ENCODE measurements at regions not wholly inside any gene's neighbourhood (a gene's known extent, or its start where the extent isn't known, plus 50 kb on each side); places are given as distances from the start of the nearest gene placed in this dataset.

DNA sequence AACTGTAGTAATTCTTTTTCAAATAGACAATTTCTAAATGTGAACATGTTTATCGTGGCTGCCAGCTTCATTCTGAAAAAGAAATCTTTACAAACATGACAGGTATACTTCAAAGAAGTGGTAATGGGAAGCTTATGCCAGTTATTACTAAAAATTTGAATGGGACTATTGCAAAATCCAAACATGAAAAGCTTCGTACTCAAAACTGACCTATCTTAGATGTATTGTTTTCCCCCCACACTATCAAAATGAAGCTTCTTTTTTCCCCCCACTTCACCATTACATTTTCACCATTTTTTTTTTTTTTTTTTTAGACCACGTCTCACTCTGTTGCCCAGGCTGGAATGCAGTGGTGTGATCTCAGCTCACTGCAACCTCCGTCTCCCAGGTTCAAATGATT is 50.4 kb upstream of the SERTAD2 start:
- Histone ChIP-seq H3K27ac (no peak overlapping the region), H3K4me1 (peaks cover 0 to 1% (median 0%) of the 10 kb centered on the region in 4 donors), H3K27me3 (no peaks in the 10 kb centered on the region), H3K4me3 (no peak overlapping the region), H3K36me3 (no peaks in the 10 kb centered on the region), H3K9me3 (no peaks in the 10 kb centered on the region)
- TF ChIP-seq EP300 (IDR thresholded peaks at IDR 0.05): no peak
- no peak for TF ChIP-seq POLR2A (IDR thresholded peaks at IDR 0.05)
- TF ChIP-seq POLR2AphosphoS5 (IDR thresholded peaks at IDR 0.05): no peak
- TF ChIP-seq CTCF (IDR thresholded peaks at IDR 0.05): no peak
- WGBS, 2 donors: 88 to 94% methylated on average over 4 of the region's 4 CpGs
- no peak for DNase-seq
- intact Hi-C loops (cut with DNase I): no loop called here

DNA sequence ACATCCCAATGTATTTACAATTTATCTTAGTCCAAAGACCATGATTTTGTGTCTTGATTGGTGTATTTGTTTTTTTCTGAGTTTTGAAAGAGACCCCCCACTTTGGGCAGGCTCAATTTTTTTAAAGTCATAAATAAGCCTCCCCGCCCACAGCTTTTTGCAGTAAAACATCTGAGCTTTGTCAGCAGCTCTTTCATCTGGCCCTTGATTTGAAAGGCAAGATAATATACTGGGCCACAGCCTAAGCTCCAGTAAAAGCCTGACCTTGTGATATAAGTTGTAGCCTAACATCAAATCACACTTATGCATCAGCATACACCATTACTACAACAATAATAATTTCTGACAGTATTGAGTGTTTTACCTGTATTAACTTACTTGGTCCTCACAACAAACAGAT is 51.3 kb upstream of the SERTAD2 start:
- 94 to 99% methylated on average over 1 of the region's 1 CpG for WGBS, 2 donors
- no peaks in the 10 kb centered on the region for H3K9me3 ChIP-seq

DNA sequence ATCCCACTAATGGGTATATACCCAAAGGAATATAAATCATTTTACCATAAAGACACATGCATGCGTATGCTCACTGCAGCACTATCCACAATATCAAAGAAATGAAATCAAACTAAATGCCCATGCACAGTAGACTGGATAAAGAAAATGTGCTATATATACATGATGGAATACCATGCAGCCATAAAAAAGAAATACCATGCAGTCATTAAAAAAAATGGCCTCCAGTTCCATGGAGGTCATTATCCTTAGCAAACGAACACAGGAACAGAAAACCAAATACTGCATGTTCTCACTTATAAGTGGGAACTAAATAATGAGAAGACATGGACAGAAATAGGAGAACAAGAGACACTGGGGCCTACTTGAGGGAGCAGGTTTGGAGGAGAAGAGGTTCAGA is 53.6 kb upstream of the SERTAD2 start:
- H3K27me3 ChIP-seq: no peaks in the 10 kb centered on the region
- 91 to 93% methylated on average over 2 of the region's 2 CpGs for WGBS, 2 donors
- no peaks in the 10 kb centered on the region for H3K4me1 ChIP-seq
- no peak overlapping the region for H3K4me3 ChIP-seq
- H3K27ac ChIP-seq: no peak overlapping the region
- no peak for TF ChIP-seq POLR2A (IDR thresholded peaks at IDR 0.05)
- TF ChIP-seq POLR2AphosphoS5 (IDR thresholded peaks at IDR 0.05): no peak
- TF ChIP-seq CTCF (IDR thresholded peaks at IDR 0.05): no peak
- no peak for TF ChIP-seq EP300 (IDR thresholded peaks at IDR 0.05)
- H3K9me3 ChIP-seq: no peaks in the 10 kb centered on the region
- intact Hi-C loops (cut with DNase I): no loop called here
- no peaks in the 10 kb centered on the region for H3K36me3 ChIP-seq
- DNase-seq: no peak

More for the DNA sequence above, 51.3 kb upstream of the SERTAD2 start:
- TF ChIP-seq POLR2AphosphoS5 (IDR thresholded peaks at IDR 0.05) (no peak), POLR2A (IDR thresholded peaks at IDR 0.05) (no peak), EP300 (IDR thresholded peaks at IDR 0.05) (no peak), CTCF (IDR thresholded peaks at IDR 0.05) (no peak)
- Histone ChIP-seq H3K36me3 (no peaks in the 10 kb centered on the region), H3K4me3 (no peak overlapping the region), H3K27me3 (no peaks in the 10 kb centered on the region), H3K4me1 (no peaks in the 10 kb centered on the region), H3K27ac (no peak overlapping the region)
- intact Hi-C loops (cut with DNase I): no loop called here
- DNase-seq: no peak

DNA sequence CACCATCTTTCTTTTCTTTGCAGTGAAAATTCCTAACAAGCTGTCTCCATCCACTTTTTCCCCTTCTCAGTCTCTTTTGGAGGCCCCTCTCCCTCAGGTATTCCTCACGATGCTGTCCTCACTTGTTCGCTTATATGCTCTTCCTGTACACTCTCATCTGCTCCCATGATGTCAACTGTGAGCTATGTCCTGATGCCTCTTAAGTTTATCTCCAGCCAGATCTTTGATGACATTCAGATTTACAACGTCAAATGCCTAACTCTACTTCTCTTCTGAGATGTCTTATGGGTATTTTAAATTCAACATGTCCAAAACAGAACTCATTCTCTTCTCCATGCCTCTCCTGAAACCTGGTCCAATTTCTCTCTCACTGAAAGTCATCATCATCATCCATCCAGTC is 55.1 kb upstream of the SERTAD2 start:
- Histone ChIP-seq H3K36me3 (no peaks in the 10 kb centered on the region), H3K27me3 (no peaks in the 10 kb centered on the region), H3K27ac (no peak overlapping the region), H3K4me1 (no peaks in the 10 kb centered on the region), H3K9me3 (no peaks in the 10 kb centered on the region), H3K4me3 (no peak overlapping the region)
- DNase-seq: no peak
- intact Hi-C loops (cut with DNase I): no loop called here
- 75 to 89% methylated on average over 3 of the region's 3 CpGs for WGBS, 2 donors
- no peak for TF ChIP-seq POLR2AphosphoS5 (IDR thresholded peaks at IDR 0.05)
- TF ChIP-seq EP300 (IDR thresholded peaks at IDR 0.05): no peak
- no peak for TF ChIP-seq CTCF (IDR thresholded peaks at IDR 0.05)
- TF ChIP-seq POLR2A (IDR thresholded peaks at IDR 0.05): no peak

- no peaks in the 10 kb centered on the region for H3K9me3 ChIP-seq
- H3K27me3 ChIP-seq: no peaks in the 10 kb centered on the region
- no peaks in the 10 kb centered on the region for H3K36me3 ChIP-seq
- H3K4me1 ChIP-seq: no peaks in the 10 kb centered on the region
- TF ChIP-seq POLR2A (IDR thresholded peaks at IDR 0.05) (no peak), EP300 (IDR thresholded peaks at IDR 0.05) (no peak), POLR2AphosphoS5 (IDR thresholded peaks at IDR 0.05) (no peak), CTCF (IDR thresholded peaks at IDR 0.05) (no peak)
- intact Hi-C loops (cut with DNase I): no loop called here
- no peak overlapping the region for H3K27ac ChIP-seq
- no peak overlapping the region for H3K4me3 ChIP-seq
- DNase-seq: no peak
- 50 to 86% methylated on average over 7 of the region's 7 CpGs for WGBS, 2 donors
These were observed 57.6 kb upstream of the SERTAD2 start for GRCh38 chr2:64711252-64711800.

Data from sigmoid colon (tissue), 6 donors.